ENCODE measurements at regions not wholly inside any gene's neighbourhood (a gene's known extent, or its start where the extent isn't known, plus 50 kb on each side); places are given as distances from the start of the nearest gene placed in this dataset.
A peak's percentile ranks its signal among the peaks of the same experiment; 100 is the strongest.

- DNase-seq (ENCODE audit: low read depth) = peak; percentile 3
- TF ChIP-seq CTCF (conservative IDR thresholded peaks at IDR 0.05; ENCODE audit: control insufficient read depth, insufficient read depth, low read depth, low read length) = no peak
- no peak overlapping the region for H3K4me3 ChIP-seq (ENCODE audit: control insufficient read depth, low read depth, low read length)
Measured at GRCh38 chr12:111066744-111067437, 146.5 kb upstream of the MYL2 start.

DNA sequence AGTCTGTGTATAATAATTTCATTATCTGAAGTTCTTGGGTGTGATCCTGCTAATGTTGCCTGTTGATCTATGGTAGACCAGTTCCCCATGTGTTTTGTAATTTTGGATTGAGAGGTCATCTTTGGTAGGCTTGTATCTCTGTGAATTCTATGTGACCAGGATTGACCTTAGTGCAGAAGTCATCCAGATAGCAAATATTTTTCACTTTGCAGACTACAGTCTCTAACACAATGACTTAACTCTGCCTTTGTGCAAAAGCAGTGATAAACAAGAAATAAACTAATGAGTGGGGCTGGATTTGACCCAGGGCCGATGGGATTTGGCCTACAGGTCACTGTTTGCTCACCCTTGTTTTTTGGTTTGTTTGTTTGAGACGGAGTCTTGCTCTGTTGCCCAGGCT, 144.6 kb upstream of the MYL2 start:
- no peak for DNase-seq (ENCODE audit: low read depth)
- no peak for TF ChIP-seq CTCF (conservative IDR thresholded peaks at IDR 0.05; ENCODE audit: control insufficient read depth, insufficient read depth, low read depth, low read length)
- H3K4me3 ChIP-seq (ENCODE audit: control insufficient read depth, low read depth, low read length) = no peak overlapping the region

GRCh38 chr12:111064154-111064553, 143.8 kb upstream of the MYL2 start:
- no peak overlapping the region for H3K4me3 ChIP-seq (ENCODE audit: control insufficient read depth, low read depth, low read length)
- TF ChIP-seq CTCF (conservative IDR thresholded peaks at IDR 0.05; ENCODE audit: control insufficient read depth, insufficient read depth, low read depth, low read length) = no peak
- DNase-seq (ENCODE audit: low read depth) = no peak

DNA sequence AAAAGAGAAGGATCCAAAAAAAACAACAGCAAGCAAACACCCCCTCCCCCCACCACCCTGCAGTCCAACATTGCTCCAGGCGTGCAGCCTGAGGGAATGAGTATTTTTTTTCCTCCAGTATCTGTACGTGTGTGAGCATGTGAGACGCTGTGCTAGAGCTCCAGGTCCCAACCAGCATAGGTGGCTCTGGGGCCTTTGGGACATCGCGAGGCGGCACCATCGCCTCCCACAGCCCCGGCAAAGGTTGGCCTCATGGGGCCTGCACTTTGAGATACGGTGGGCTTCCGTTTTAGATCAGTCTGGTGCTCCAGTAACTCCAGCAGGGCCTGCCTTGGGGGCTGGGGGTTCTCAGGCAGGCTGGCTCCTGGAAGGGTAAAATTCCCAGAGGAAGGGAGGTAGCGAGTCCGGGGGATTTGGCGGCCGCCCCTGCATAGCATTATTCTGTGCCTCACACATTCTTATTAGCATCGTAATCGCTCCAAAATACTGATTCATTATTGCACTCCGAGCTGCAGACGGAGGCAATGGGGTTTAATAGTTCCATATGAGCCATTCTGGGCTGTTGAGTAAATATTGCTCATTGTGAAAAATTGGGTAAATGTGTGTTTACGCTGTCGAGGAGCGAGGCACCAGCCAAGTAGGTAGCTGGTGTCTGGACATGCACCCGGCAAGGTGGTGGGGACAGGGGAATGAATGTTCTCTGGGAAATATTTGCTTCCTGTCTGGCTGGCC, 143.1 kb upstream of the MYL2 start:
- peak; percentile 54 for DNase-seq (ENCODE audit: low read depth)
- TF ChIP-seq CTCF (conservative IDR thresholded peaks at IDR 0.05; ENCODE audit: control insufficient read depth, insufficient read depth, low read depth, low read length) = no peak
- H3K4me3 ChIP-seq (ENCODE audit: control insufficient read depth, low read depth, low read length) = no peak overlapping the region

DNA sequence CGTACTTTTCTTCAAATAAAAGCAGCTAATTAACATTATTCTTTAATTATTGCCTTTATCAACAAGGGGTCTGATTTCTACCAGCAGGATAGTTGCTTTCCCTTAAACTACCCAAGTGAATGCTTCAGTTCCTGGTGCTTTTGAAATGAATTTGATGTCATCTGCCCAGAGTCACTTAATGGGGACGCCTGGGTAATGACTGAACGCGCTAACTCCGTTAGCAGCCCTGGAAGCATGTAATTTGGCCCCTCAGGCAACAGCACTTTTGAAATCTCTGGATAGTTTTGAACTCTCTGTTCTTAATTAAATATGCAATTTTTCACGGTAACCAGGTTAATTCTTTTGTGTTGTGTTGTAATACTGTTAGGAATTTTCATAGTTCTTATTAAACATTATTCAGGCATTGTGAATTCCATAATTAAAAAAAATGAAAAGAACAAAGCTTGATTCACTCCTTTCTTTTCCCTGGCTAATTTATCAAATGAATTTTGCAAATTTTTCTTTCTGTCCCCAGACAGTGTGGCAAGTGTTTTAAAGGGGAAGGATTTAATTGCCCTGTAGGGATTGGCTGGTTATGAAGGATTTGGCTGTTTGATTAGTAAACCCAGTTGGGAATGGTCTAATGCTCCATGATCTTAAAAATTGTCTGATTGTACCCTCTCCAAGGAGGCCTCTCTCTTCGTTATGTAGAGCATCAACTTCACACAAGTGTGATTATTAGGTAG, 137.5 kb upstream of the MYL2 start:
- no peak for TF ChIP-seq CTCF (conservative IDR thresholded peaks at IDR 0.05; ENCODE audit: control insufficient read depth, insufficient read depth, low read depth, low read length)
- no peak overlapping the region for H3K4me3 ChIP-seq (ENCODE audit: control insufficient read depth, low read depth, low read length)
- no peak for DNase-seq (ENCODE audit: low read depth)

- DNase-seq (ENCODE audit: low read depth) = no peak
- no peak for TF ChIP-seq CTCF (conservative IDR thresholded peaks at IDR 0.05; ENCODE audit: control insufficient read depth, insufficient read depth, low read depth, low read length)
- no peak overlapping the region for H3K4me3 ChIP-seq (ENCODE audit: control insufficient read depth, low read depth, low read length)
Measured at GRCh38 chr12:111056618-111057521, 136.5 kb upstream of the MYL2 start.
